Stimulated activated CD8-positive, alpha-beta memory T cell treated with anti-CD3 and anti-CD28 coated beads, Interleukin-15, amount 100 ng/mL, for 1 hour (primary cell): ENCODE measurements at regions not wholly inside any gene's neighbourhood (a gene's known extent, or its start where the extent isn't known, plus 50 kb on each side); places are given as distances from the start of the nearest gene placed in this dataset.
A peak's percentile ranks its signal among the peaks of the same experiment; 100 is the strongest.
"Not testable (repeated sequence)": the region's sequence is repeated elsewhere in the genome, so short reads cannot be mapped to it uniquely, and the experiment has no call there.

Experiments
- DNase-seq: peaks from one replicate; pipeline ENCODE4 v3.0.0-alpha.2; 2020; ENCODE audit warnings: low read depth

- DNase-seq, result no peak
Measured at GRCh38 chr19:28436320-28436719, 776.6 kb downstream of the UQCRFS1 start.

DNA sequence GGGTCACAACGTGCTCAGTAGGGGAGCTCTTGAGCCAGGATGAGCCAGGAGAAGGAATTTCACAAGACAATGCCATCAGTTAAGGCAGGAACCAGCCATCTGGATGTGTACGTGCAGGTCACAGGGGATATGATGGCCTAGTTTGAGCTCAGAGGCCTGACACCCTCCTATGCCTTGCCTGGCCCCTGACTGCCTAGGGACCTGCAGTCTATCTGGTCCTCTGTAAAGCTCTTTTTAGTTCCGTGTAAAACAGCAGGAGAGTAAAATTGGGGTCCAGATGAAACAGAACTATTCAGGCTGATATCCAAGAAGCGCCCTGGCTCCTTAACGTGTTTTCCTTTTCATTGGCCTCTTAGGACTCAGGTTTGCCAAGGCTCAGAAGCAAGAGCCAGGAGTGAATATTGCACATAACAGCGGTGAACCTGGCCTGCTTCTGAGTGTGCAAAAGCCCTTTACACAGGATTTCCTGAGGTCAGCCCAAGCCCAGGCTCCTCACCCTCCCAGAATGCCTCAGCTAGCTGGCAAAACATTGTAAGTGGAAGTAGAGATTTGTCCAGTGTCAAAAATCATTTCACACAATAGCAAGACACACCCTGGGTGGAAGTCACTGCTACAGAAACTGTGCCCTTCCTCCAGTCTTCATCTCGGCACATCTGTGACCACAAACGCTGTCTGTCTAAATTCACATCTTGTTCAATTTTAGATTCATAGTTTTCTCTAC lies 777.2 kb downstream of the UQCRFS1 start:
- DNase-seq, result peak; percentile 0

- not testable (repeated sequence) for DNase-seq
Measured at GRCh38 chr19:28434794-28435193, 778.2 kb downstream of the UQCRFS1 start.

- DNase-seq, result not testable (repeated sequence)
Measured at GRCh38 chr19:28434365-28434764, 778.6 kb downstream of the UQCRFS1 start.

DNA sequence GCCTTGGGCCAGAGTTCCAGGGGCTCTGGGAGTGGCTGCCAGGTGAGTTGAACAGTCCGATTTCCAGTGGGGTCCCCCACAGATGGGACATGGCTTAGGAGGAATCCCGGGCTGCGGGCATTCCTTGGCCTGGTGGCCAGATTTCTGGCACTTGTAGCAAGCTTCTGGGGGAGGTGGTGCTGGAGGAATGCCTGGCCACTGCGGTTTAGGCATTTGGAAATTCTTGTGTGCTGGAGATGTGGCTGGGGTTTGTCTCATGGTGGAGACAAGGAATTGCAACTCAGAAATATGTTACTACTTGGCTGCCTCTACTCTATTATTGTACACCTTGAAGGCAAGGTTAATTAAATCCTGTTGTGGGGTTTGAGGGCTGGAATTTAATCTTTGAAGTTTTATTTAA lies 779.8 kb downstream of the UQCRFS1 start:
- DNase-seq, result not testable (repeated sequence)

GRCh38 chr19:28430214-28430613 lies 782.7 kb downstream of the UQCRFS1 start:
- no peak for DNase-seq

DNA sequence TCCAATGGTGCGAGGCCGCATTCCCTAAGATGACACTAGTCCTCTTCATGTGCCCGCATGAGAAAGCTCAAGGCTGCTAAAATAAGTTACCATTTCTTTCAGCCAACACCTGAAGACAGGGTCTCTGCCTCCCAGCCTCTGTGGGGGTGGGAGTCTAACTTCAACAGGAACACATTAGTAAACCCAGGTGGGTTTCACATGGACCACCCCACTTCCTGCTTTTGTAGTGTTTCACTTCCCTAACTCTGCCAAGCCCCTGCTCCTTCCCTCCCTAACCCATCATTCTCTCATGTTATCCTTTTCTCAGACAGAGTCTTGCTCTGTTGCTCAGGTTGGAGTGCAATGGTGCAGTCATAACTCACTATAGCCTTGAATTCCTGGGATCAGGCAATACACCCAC lies 783.6 kb downstream of the UQCRFS1 start:
- no peak for DNase-seq

DNA sequence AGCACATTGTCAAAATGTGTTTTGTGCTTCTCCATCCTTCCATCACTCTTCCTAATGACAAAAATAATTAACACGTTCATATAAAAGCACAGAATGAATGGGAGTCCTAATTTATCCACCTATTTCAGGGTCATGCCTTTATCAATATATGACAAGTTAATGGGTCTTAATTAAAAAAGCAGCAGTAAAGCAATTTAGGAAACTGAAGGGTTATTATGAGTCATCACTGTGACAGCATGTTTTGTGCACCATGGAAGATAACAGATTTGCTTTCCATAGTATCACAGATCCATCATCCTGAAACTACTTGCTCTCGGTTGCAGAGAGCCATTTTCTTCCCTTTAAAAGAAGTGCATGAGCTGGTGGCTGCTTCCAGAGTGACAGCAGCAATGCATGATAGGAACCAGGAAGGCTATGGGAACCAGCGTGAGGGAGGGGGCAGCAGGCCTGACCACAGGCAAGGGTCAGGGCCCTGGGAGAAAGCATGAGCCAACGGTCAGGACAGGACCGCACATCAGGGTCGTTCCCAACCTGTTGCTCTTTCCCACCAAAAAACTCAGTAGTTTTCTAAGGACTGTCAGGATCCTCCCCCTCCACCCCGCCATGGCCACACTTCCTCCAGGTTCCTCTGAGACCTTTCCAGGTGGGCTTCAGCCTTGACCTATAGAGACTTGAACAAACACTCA lies 784.1 kb downstream of the UQCRFS1 start:
- no peak for DNase-seq

DNA sequence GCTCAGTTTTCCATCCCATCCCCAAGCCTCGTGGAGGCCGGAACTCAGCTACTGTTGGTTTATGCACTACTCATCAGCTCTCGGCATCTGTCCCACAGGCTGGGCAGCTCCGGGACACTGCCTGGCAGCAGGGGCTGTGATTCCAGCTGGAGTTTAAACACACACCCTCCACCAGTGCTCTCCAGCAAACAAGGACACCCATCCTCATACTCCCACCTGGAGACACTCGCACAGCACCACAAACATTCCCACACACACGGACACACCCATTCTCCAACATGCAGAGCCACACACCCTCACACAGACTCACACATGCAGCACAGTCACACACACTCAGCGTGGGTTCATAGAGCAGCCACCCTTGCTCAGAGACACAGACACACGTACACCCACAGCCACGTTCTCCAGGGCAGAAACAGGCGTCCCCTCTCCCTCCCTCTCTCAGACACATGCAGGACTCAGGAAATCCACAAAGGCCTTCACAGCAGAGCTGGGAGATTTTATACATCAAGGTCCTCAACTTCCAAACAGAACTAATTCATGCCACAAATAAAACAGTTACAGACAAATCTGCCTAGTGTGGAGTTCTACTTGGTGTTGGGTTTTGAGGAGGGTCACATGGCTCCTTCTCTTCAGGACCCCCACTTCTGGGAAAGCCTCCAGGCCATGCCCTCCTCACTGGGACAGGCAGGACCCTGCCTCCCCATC lies 785.4 kb downstream of the UQCRFS1 start:
- DNase-seq, result no peak

- no peak for DNase-seq
Measured at GRCh38 chr19:28426730-28427225, 786.2 kb downstream of the UQCRFS1 start.

- DNase-seq, result no peak
Measured at GRCh38 chr19:28426110-28426729, 786.7 kb downstream of the UQCRFS1 start.

- DNase-seq, result no peak
Measured at GRCh38 chr19:28425046-28425931, 787.7 kb downstream of the UQCRFS1 start.

- no peak for DNase-seq
Measured at GRCh38 chr19:28424662-28425045, 788.3 kb downstream of the UQCRFS1 start.

DNA sequence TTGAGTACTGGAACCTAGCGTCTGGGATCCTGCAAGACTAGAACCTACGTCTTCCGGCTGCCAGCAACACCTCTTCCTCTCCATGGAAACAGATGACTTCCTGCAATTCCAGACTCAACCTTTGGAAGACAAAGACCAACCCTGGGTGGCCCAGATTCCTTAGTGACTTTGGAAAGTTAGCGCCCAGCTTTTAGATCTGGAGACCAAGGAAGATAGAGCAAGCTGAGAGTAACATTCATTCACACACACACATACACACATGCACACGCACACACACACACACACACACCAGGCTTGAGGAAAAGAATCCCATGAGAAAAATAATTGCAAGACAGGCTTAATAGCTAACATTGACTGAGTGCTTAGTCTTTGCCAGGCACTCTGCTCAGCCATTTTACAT lies 788.9 kb downstream of the UQCRFS1 start:
- no peak for DNase-seq

GRCh38 chr19:28422791-28423650 lies 789.9 kb downstream of the UQCRFS1 start:
- DNase-seq, result no peak

GRCh38 chr19:28422046-28422445 lies 790.9 kb downstream of the UQCRFS1 start:
- no peak for DNase-seq

DNA sequence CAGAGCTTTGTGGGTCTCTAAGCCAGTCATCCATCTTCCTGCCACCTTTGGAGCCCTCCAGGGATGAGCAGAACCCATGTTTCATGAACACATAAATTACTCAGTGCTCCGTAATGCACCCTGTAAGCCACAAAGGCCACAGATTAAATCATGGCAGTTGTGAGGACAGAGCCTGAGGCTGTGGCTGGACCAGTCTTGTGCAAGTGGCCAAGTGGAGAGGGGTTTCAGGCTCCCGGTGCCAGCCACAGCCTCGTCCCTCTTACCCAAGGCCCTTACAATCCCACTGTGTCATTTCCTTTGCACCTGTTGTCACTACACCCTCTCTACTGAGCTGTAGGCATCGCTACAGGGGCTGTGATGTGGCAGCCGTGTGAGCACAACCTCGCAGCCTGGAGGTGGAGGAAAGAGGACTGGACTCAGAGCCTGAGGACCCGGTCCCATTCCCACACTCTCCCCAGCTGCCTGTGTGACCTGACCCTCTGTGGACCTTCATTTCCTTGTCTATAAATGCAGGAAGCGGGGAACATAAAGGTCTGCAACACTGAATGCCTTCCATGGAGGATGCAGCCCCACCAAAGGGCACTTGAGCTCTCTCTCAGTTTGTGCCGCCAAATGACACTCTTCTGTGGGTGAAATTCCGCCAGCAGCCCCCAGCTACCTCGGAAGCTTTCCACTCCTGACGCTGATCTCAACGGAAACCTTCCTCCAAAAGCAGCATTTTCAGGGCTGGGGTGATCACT lies 792.0 kb downstream of the UQCRFS1 start:
- no peak for DNase-seq

- no peak for DNase-seq
Measured at GRCh38 chr19:28419312-28419711, 793.6 kb downstream of the UQCRFS1 start.

DNA sequence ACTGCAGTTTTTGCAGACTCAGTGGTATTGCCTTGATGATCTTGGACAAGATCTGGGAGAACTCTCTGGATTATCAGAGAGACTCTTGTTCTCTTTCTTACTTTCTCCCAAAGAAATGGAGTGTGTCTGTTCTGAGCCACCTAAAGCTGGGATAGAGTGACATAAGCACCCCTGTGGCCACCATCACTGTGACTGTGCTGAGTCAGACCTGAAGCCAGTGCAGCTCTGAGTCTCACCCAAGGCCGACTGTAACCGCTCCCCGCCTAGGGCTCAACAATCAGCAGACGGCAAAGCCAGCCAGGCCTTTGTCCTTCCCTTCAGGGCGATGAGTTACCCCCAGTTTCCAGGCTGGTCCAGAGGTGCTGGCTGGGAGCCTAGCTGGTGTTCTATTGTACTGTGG lies 795.6 kb downstream of the UQCRFS1 start:
- DNase-seq, result no peak

DNA sequence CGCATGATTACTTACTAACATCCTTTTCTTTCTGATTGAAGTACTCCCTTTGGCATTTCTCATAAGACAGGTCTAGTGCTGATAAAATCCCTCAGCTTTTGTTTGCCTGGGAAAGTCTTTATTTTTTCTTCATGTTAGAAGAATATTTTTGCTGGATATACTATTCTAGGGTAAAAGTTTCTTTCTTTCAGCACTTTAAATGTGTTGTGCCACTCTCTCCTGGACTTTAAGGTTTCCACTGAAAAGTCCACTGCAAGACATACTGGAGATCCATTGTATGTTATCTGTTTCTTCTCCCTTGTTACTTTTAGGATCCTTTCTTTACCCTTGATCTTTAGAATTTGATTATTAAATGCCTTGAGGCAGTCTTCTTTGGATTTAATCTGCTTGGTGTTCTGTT lies 796.7 kb downstream of the UQCRFS1 start:
- DNase-seq, result no peak
